ENCODE measurements at regions not wholly inside any gene's neighbourhood (a gene's known extent, or its start where the extent isn't known, plus 50 kb on each side); places are given as distances from the start of the nearest gene placed in this dataset.
"Not testable (repeated sequence)": the region's sequence is repeated elsewhere in the genome, so short reads cannot be mapped to it uniquely, and the experiment has no call there.

GRCh38 chr6:14887181-14887580, 358.7 kb upstream of the JARID2 start:
- H3K4me3 ChIP-seq (ENCODE audit: low read depth, low read length) = no peak overlapping the region
- no peak for TF ChIP-seq CTCF (conservative IDR thresholded peaks at IDR 0.05; ENCODE audit: low read depth, low read length)
- DNase-seq (ENCODE audit: low read depth) = no peak

- TF ChIP-seq CTCF (conservative IDR thresholded peaks at IDR 0.05; ENCODE audit: low read depth, low read length) = no peak
- DNase-seq (ENCODE audit: low read depth) = no peak
- H3K4me3 ChIP-seq (ENCODE audit: low read depth, low read length) = no peak overlapping the region
These were observed 357.8 kb upstream of the JARID2 start for GRCh38 chr6:14887986-14888574.

GRCh38 chr6:14888575-14889000, 357.3 kb upstream of the JARID2 start:
- DNase-seq (ENCODE audit: low read depth) = no peak
- no peak overlapping the region for H3K4me3 ChIP-seq (ENCODE audit: low read depth, low read length)
- no peak for TF ChIP-seq CTCF (conservative IDR thresholded peaks at IDR 0.05; ENCODE audit: low read depth, low read length)

GRCh38 chr6:14889188-14889587, 356.7 kb upstream of the JARID2 start:
- no peak overlapping the region for H3K4me3 ChIP-seq (ENCODE audit: low read depth, low read length)
- no peak for TF ChIP-seq CTCF (conservative IDR thresholded peaks at IDR 0.05; ENCODE audit: low read depth, low read length)
- DNase-seq (ENCODE audit: low read depth) = peak; percentile 36

- no peak for DNase-seq (ENCODE audit: low read depth)
- no peak for TF ChIP-seq CTCF (conservative IDR thresholded peaks at IDR 0.05; ENCODE audit: low read depth, low read length)
- no peak overlapping the region for H3K4me3 ChIP-seq (ENCODE audit: low read depth, low read length)
These were observed 356.0 kb upstream of the JARID2 start for GRCh38 chr6:14889611-14890593.

- H3K4me3 ChIP-seq (ENCODE audit: low read depth, low read length); DNase-seq (ENCODE audit: low read depth): not testable (repeated sequence)
These were observed 354.0 kb upstream of the JARID2 start for GRCh38 chr6:14891820-14892375.

- no peak for TF ChIP-seq CTCF (conservative IDR thresholded peaks at IDR 0.05; ENCODE audit: low read depth, low read length)
- peak; percentile 6 for DNase-seq (ENCODE audit: low read depth)
- H3K4me3 ChIP-seq (ENCODE audit: low read depth, low read length) = no peak overlapping the region
These were observed 351.8 kb upstream of the JARID2 start for GRCh38 chr6:14894105-14894504.

All from epithelial cell of proximal tubule (primary cell).